H9 (cell line): ENCODE measurements at regions not wholly inside any gene's neighbourhood (a gene's known extent, or its start where the extent isn't known, plus 50 kb on each side); places are given as distances from the start of the nearest gene placed in this dataset.

Experiments
- DNase-seq: peaks from one replicate; pipeline ENCODE4 v3.0.0-alpha.2; 2017
- H2AFZ ChIP-seq: one replicate; pipeline ENCODE4 v1.6.1; 2013; ENCODE audit warnings: mild to moderate bottlenecking, low read length, control low read depth, moderate library complexity
- H2AK5ac ChIP-seq: 2 replicates; pipeline ENCODE4 v1.6.1; 2013; ENCODE audit warnings: low read length, control low read depth, mixed read lengths; ENCODE audit not compliant: insufficient read length
- H2BK120ac ChIP-seq: one replicate; pipeline ENCODE4 v1.6.1; 2013; ENCODE audit warnings: low read depth, mild to moderate bottlenecking, low read length, control low read depth, inconsistent platforms; ENCODE audit not compliant: poor library complexity, severe bottlenecking
- H2BK12ac ChIP-seq: 2 replicates; pipeline ENCODE4 v1.6.1; 2013; ENCODE audit warnings: low read length, control low read depth, mixed read lengths, low read depth; ENCODE audit not compliant: insufficient read length
- H2BK15ac ChIP-seq: 2 replicates; pipeline ENCODE4 v1.6.1; 2013; ENCODE audit warnings: low read depth, low read length, control low read depth
- H2BK20ac ChIP-seq: one replicate; pipeline ENCODE4 v1.6.1; 2013; ENCODE audit warnings: low read depth, mild to moderate bottlenecking, low read length, control low read depth, inconsistent platforms; ENCODE audit not compliant: poor library complexity, severe bottlenecking
- H2BK5ac ChIP-seq: 2 replicates; pipeline ENCODE4 v1.6.1; 2013; ENCODE audit warnings: low read length, control low read depth, mixed read lengths; ENCODE audit not compliant: insufficient read length
- H3K14ac ChIP-seq: 2 replicates; pipeline ENCODE4 v1.6.1; 2013; ENCODE audit warnings: low read length, control low read depth; ENCODE audit not compliant: insufficient read depth
- H3K18ac ChIP-seq: 2 replicates; pipeline ENCODE4 v1.6.1; 2013; ENCODE audit warnings: low read depth, mild to moderate bottlenecking, mixed read lengths, low read length, control low read depth; ENCODE audit not compliant: insufficient read length
- H3K23ac ChIP-seq: 2 replicates; pipeline ENCODE4 v1.6.1; 2013; ENCODE audit warnings: low read length, control low read depth, mixed read lengths, low read depth; ENCODE audit not compliant: insufficient read length
- H3K23me2 ChIP-seq: 2 replicates; pipeline ENCODE4 v1.6.1; 2013; ENCODE audit warnings: low read depth, mild to moderate bottlenecking, mixed read lengths, low read length, control low read depth; ENCODE audit not compliant: insufficient read length, poor library complexity, severe bottlenecking
- H3K27ac ChIP-seq: 2 replicates; pipeline ENCODE4 v1.5.1; 2013; ENCODE audit warnings: low read length, control low read depth, mixed read lengths, low read depth; ENCODE audit not compliant: insufficient read length
- H3K27me3 ChIP-seq: 2 replicates; pipeline ENCODE4 v1.6.1; 2013; ENCODE audit warnings: low read length, control low read depth, inconsistent platforms; ENCODE audit not compliant: insufficient read depth
- H3K4ac ChIP-seq: 2 replicates; pipeline ENCODE4 v1.6.1; 2013; ENCODE audit warnings: low read depth, mild to moderate bottlenecking, control low read depth, inconsistent platforms, low read length, moderate library complexity
- H3K4me1 ChIP-seq: 2 replicates; pipeline ENCODE4 v1.6.1; 2013; ENCODE audit warnings: low read length, control low read depth, inconsistent platforms; ENCODE audit not compliant: insufficient read depth
- H3K4me2 ChIP-seq: 2 replicates; pipeline ENCODE4 v1.6.1; 2013; ENCODE audit warnings: low read length, control low read depth, mixed read lengths; ENCODE audit not compliant: insufficient read length, insufficient read depth
- H3K56ac ChIP-seq: 2 replicates; pipeline ENCODE4 v1.6.1; 2013; ENCODE audit warnings: low read depth, mild to moderate bottlenecking, mixed read lengths, low read length, control low read depth; ENCODE audit not compliant: insufficient read length
- H3K79me1 ChIP-seq: 2 replicates; pipeline ENCODE4 v1.6.1; 2013; ENCODE audit warnings: low read depth, mild to moderate bottlenecking, moderate library complexity, low read length, control low read depth, inconsistent platforms; ENCODE audit not compliant: insufficient read depth, poor library complexity, severe bottlenecking
- H3K79me2 ChIP-seq: 2 replicates; pipeline ENCODE4 v1.6.1; 2013; ENCODE audit warnings: low read length, control low read depth, inconsistent platforms; ENCODE audit not compliant: insufficient read depth
- H3K9ac ChIP-seq: 2 replicates; pipeline ENCODE4 v1.6.1; 2013; ENCODE audit warnings: low read length, control low read depth, mixed read lengths; ENCODE audit not compliant: insufficient read length; ENCODE audit errors: extremely low read depth
- H3K9me3 ChIP-seq: one replicate; pipeline ENCODE4 v1.6.1; 2013; ENCODE audit warnings: low read depth, low read length, inconsistent platforms; ENCODE audit not compliant: control insufficient read depth
- H3T11ph ChIP-seq: one replicate; pipeline ENCODE4 v1.6.1; 2013; ENCODE audit warnings: mild to moderate bottlenecking, low read length, control low read depth, inconsistent platforms
- H4K20me1 ChIP-seq: one replicate; pipeline ENCODE4 v1.6.1; 2013; ENCODE audit not compliant: control insufficient read depth, insufficient read length, insufficient read depth
- H4K5ac ChIP-seq: 2 replicates; pipeline ENCODE4 v1.6.1; 2013; ENCODE audit warnings: low read depth, mild to moderate bottlenecking, mixed read lengths, low read length, control low read depth; ENCODE audit not compliant: insufficient read length
- H4K8ac ChIP-seq: replicated peaks from 2 replicates; pipeline ENCODE4 v1.6.1; 2013; ENCODE audit warnings: low read length, control low read depth, mixed read lengths, low read depth; ENCODE audit not compliant: insufficient read length
- H4K91ac ChIP-seq: 2 replicates; pipeline ENCODE4 v1.6.1; 2013; ENCODE audit warnings: low read depth, mild to moderate bottlenecking, moderate library complexity, mixed read lengths, low read length, control low read depth; ENCODE audit not compliant: insufficient read length
- H3K27ac Mint-ChIP-seq, 3 experiments: 2 replicates in 2 of 3; 3 replicates in 1 of 3; pipeline ENCODE4 v1.8.0; 2020 to 2021; ENCODE audit warnings: mixed read lengths in 3 of 3, mild to moderate bottlenecking in 1 of 3, moderate library complexity in 1 of 3
- H3K27me3 Mint-ChIP-seq: 2 replicates; pipeline ENCODE4 v1.8.0; 2021; ENCODE audit warnings: low read depth, mild to moderate bottlenecking, moderate library complexity, mixed read lengths
- H3K36me3 Mint-ChIP-seq, 3 experiments: 2 replicates in 2 of 3; 3 replicates in 1 of 3; pipeline ENCODE4 v1.8.0; 2020 to 2021; ENCODE audit warnings: low read depth in 3 of 3, mixed read lengths in 3 of 3; ENCODE audit not compliant: insufficient read depth in 1 of 3
- H3K4me1 Mint-ChIP-seq, 2 experiments: 2 replicates each; pipeline ENCODE4 v1.8.0; 2020; ENCODE audit warnings: mixed read lengths in 2 of 2
- H3K4me3 Mint-ChIP-seq, 2 experiments: 2 replicates in 1 of 2; 3 replicates in 1 of 2; pipeline ENCODE4 v1.8.0; 2020 to 2021; ENCODE audit warnings: mild to moderate bottlenecking in 2 of 2, mixed read lengths in 2 of 2, moderate library complexity in 1 of 2
- H3K9me3 Mint-ChIP-seq, 2 experiments: 2 replicates in 1 of 2; 3 replicates in 1 of 2; pipeline ENCODE4 v1.8.0; 2020; ENCODE audit warnings: mild to moderate bottlenecking in 2 of 2, mixed read lengths in 2 of 2, moderate library complexity in 1 of 2
- CTCF ChIP-seq: fragments of 200-600 bp; sonication (generic); conservative IDR thresholded peaks from 3 replicates; pipeline ENCODE4 v1.8.0; 2021; ENCODE audit warnings: antibody characterized with exemption, mild to moderate bottlenecking

- peaks cover 0 to 3% of the 10 kb centered on the region in 2 experiments; a peak in 2 of 5 replicates for H3K9me3 Mint-ChIP-seq
- no peaks in the 10 kb centered on the region for H3K4me1 Mint-ChIP-seq
Measured at GRCh38 chr5:88999853-89000252, 116.9 kb upstream of the MEF2C start.

More at GRCh38 chr5:88999853-89000252, 116.9 kb upstream of the MEF2C start:
- Mint-ChIP-seq H3K27me3 (no peaks in the 10 kb centered on the region), H3K36me3 (peaks cover 0 to 2% (median 0%) of the 10 kb centered on the region in 3 experiments; a peak in 2 of 7 replicates), H3K27ac (no peak overlapping the region), H3K4me3 (no peak overlapping the region)
- H3K56ac ChIP-seq, result no peak overlapping the region
- no peak overlapping the region for H2BK20ac ChIP-seq
- no peak overlapping the region for H3K27ac ChIP-seq
- no peaks in the 10 kb centered on the region for H3K79me2 ChIP-seq
- H3K9me3 ChIP-seq, result no peaks in the 10 kb centered on the region
- H2AFZ ChIP-seq, result no peak overlapping the region
- H3K23me2 ChIP-seq, result no peaks in the 10 kb centered on the region
- H3K27me3 ChIP-seq, result no peaks in the 10 kb centered on the region
- no peaks in the 10 kb centered on the region for H4K20me1 ChIP-seq
- H3K4me1 ChIP-seq, result no peaks in the 10 kb centered on the region
- no peak overlapping the region for H4K8ac ChIP-seq
- no peak overlapping the region for H3K9ac ChIP-seq
- H3T11ph ChIP-seq, result no peak overlapping the region
- no peak overlapping the region for H4K91ac ChIP-seq
- no peak overlapping the region for H4K5ac ChIP-seq
- no peak overlapping the region for H2AK5ac ChIP-seq
- no peak overlapping the region for H2BK5ac ChIP-seq
- no peaks in the 10 kb centered on the region for H3K79me1 ChIP-seq
- H2BK12ac ChIP-seq, result no peak overlapping the region
- no peak overlapping the region for H2BK120ac ChIP-seq
- no peak for TF ChIP-seq CTCF
- no peak overlapping the region for H3K18ac ChIP-seq
- H2BK15ac ChIP-seq, result no peak overlapping the region
- H3K4me2 ChIP-seq, result no peak overlapping the region
- no peak overlapping the region for H3K23ac ChIP-seq
- no peak for DNase-seq
- no peak overlapping the region for H3K14ac ChIP-seq
- no peak overlapping the region for H3K4ac ChIP-seq
